ENCODE measurements at regions not wholly inside any gene's neighbourhood (a gene's known extent, or its start where the extent isn't known, plus 50 kb on each side); places are given as distances from the start of the nearest gene placed in this dataset.

- DNase-seq (ENCODE audit: low read depth, low spot score): no peak
- Histone ChIP-seq H3K27me3 (ENCODE audit: control insufficient read depth, insufficient read depth, low read length) (no peaks in the 10 kb centered on the region), H3K36me3 (ENCODE audit: control insufficient read depth, insufficient read depth, low read length) (no peaks in the 10 kb centered on the region), H3K27ac (ENCODE audit: low read length) (no peak overlapping the region), H3K4me1 (ENCODE audit: control insufficient read depth, insufficient read depth, low read length) (no peaks in the 10 kb centered on the region), H3K4me3 (ENCODE audit: low read depth in 2 of 2, low read length in 2 of 2) (no peak overlapping the region), H3K9me3 (ENCODE audit: control insufficient read depth, insufficient read depth, low read depth, low read length) (no peaks in the 10 kb centered on the region)
- POLR2A ChIA-PET: interaction anchor here (0.6 kb wide), 1 partner anchor 130 kb away, joined by 3 read pairs; no protein-coding TSS in a partner anchor
- BruUV-seq (replicated peaks): no TSS peak
- intact Hi-C loops (cut with micrococcal nuclease; ENCODE audit: unreplicated experiment): no loop called here
- ATAC-seq: no peak
- TF ChIP-seq SIN3A (IDR thresholded peaks at IDR 0.05; ENCODE audit: borderline replicate concordance, insufficient read depth, low read depth, low read length): no peak
- TF ChIP-seq TCF7L2 (IDR thresholded peaks at IDR 0.05; ENCODE audit: low read depth, low read length): no peak
- no peak for TF ChIP-seq REST (IDR thresholded peaks at IDR 0.05; ENCODE audit: insufficient read depth in 1 of 2, low read depth in 2 of 2, low read length in 1 of 2)
- no peak for TF ChIP-seq POLR2AphosphoS5 (IDR thresholded peaks at IDR 0.05; ENCODE audit: low read depth, low read length)
- no peak for TF ChIP-seq CTCF (IDR thresholded peaks at IDR 0.05)
- in situ Hi-C loops (cut with HindIII; ENCODE audit: low pct_unique_long_range_greater_than_20kb, low sequenced_read_pairs): no loop called here
- CTCF ChIA-PET: no interaction called here
Observed at GRCh38 chr17:45689451-45689850, 94.7 kb upstream of the CRHR1 start.

- ChIA-PET POLR2A (no interaction called here), CTCF (no interaction called here)
- DNase-seq (ENCODE audit: low read depth, low spot score) (no peak), ATAC-seq (no peak)
- H3K4me3 ChIP-seq (ENCODE audit: low read depth in 2 of 2, low read length in 2 of 2): no peak overlapping the region
- in situ Hi-C loops (cut with HindIII; ENCODE audit: low pct_unique_long_range_greater_than_20kb, low sequenced_read_pairs) (no loop called here), intact Hi-C loops (cut with micrococcal nuclease; ENCODE audit: unreplicated experiment) (no loop called here)
- no peaks in the 10 kb centered on the region for H3K9me3 ChIP-seq (ENCODE audit: control insufficient read depth, insufficient read depth, low read depth, low read length)
- BruUV-seq (replicated peaks): no TSS peak
- H3K36me3 ChIP-seq (ENCODE audit: control insufficient read depth, insufficient read depth, low read length): no peaks in the 10 kb centered on the region
- H3K27me3 ChIP-seq (ENCODE audit: control insufficient read depth, insufficient read depth, low read length): no peaks in the 10 kb centered on the region
- no peak for TF ChIP-seq SIN3A (IDR thresholded peaks at IDR 0.05; ENCODE audit: borderline replicate concordance, insufficient read depth, low read depth, low read length)
- TF ChIP-seq CTCF (IDR thresholded peaks at IDR 0.05): no peak
- no peak for TF ChIP-seq REST (IDR thresholded peaks at IDR 0.05; ENCODE audit: insufficient read depth in 1 of 2, low read depth in 2 of 2, low read length in 1 of 2)
- TF ChIP-seq TCF7L2 (IDR thresholded peaks at IDR 0.05; ENCODE audit: low read depth, low read length): no peak
- TF ChIP-seq POLR2AphosphoS5 (IDR thresholded peaks at IDR 0.05; ENCODE audit: low read depth, low read length): no peak
- no peak overlapping the region for H3K27ac ChIP-seq (ENCODE audit: low read length)
- H3K4me1 ChIP-seq (ENCODE audit: control insufficient read depth, insufficient read depth, low read length): no peaks in the 10 kb centered on the region
Observed at GRCh38 chr17:45690625-45691275, 93.4 kb upstream of the CRHR1 start.

Measured in Panc1 (cell line).